ENCODE measurements at regions not wholly inside any gene's neighbourhood (a gene's known extent, or its start where the extent isn't known, plus 50 kb on each side); places are given as distances from the start of the nearest gene placed in this dataset.

- TF ChIP-seq CTCF (IDR thresholded peaks at IDR 0.05; ENCODE audit: low read depth, low read length, missing input control) (no peak), FOXA1 (IDR thresholded peaks at IDR 0.05) (no peak), MAX (IDR thresholded peaks at IDR 0.05) (no peak), HNF4A (conservative IDR thresholded peaks at IDR 0.05) (no peak), YY1 (IDR thresholded peaks at IDR 0.05) (no peak), SP1 (IDR thresholded peaks at IDR 0.05) (no peak), REST (IDR thresholded peaks at IDR 0.05) (no peak), GABPA (IDR thresholded peaks at IDR 0.05 in 1 of 2, conservative IDR thresholded peaks at IDR 0.05 in 1 of 2) (no peak)
Observed at GRCh38 chr5:101937041-101937440, 359.0 kb downstream of the SLCO4C1 start.

Data from liver (tissue), 3 donors.